HL-60 (cell line): ENCODE measurements at regions not wholly inside any gene's neighbourhood (a gene's known extent, or its start where the extent isn't known, plus 50 kb on each side); places are given as distances from the start of the nearest gene placed in this dataset.

Source experiments
- CTCF ChIP-seq: IDR thresholded peaks from one replicate; pipeline ENCODE4 v1.5.1; 2011; ENCODE audit warnings: low read length, control low read depth, inconsistent platforms; ENCODE audit not compliant: insufficient read depth
- GABPA ChIP-seq: IDR thresholded peaks from 2 replicates; pipeline ENCODE4 v1.6.1; 2012; ENCODE audit warnings: low read depth
- POLR2AphosphoS5 ChIP-seq: IDR thresholded peaks from 2 replicates; pipeline ENCODE4 v1.6.1; 2012; ENCODE audit warnings: low read depth
- SPI1 ChIP-seq: IDR thresholded peaks from 2 replicates; pipeline ENCODE4 v1.6.1; 2012; ENCODE audit warnings: low read depth, mild to moderate bottlenecking, borderline replicate concordance

DNA sequence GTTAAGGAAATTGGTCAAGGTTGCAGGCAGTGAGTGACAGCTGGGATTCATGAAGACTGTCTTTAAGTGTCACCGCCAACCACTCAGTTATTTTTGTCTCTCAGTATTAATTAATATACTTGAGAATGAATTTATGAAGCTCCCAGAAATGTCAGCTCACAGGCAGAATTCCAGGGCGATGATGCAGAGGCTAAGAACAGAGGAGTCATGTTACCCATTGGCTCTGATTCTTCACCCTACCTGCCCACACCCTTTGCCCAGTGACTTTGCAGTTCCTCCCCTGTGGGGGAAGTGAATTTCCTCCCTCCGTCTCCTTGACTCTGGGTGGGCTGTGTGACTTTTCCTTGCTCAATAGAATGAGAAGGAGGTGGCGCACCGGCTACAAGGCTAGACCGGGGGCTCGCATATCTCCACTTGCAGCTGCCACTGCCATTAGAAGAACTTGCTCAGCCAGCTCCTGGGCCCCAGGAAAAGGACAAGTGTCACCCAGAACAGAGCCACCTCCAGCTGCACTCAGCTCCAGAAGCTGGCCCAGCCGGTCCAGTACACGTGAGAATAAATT lies 157.1 kb upstream of the PRKCQ start:
- TF ChIP-seq POLR2AphosphoS5: no peak
- TF ChIP-seq CTCF: no peak
- TF ChIP-seq SPI1: no peak
- TF ChIP-seq GABPA: no peak
